Mammary epithelial cell (primary cell): ENCODE measurements at regions not wholly inside any gene's neighbourhood (a gene's known extent, or its start where the extent isn't known, plus 50 kb on each side); places are given as distances from the start of the nearest gene placed in this dataset.

Source experiments
- EZH2 ChIP-seq: IDR thresholded peaks from 2 replicates; pipeline ENCODE4 v1.6.1; 2012; ENCODE audit warnings: low read length, inconsistent platforms, borderline replicate concordance
- TF ChIP-seq, protein P1 (sequence below), 2 donors: IDR thresholded peaks in 1 of 2; conservative IDR thresholded peaks in 1 of 2; 2 replicates each; pipeline ENCODE4 v1.5.1; 2011 to 2012; ENCODE audit warnings: inconsistent platforms in 2 of 2, low read length in 2 of 2, mild to moderate bottlenecking in 2 of 2, control low read depth in 1 of 2, low read depth in 1 of 2; ENCODE audit not compliant: insufficient read depth in 1 of 2; ENCODE audit errors: extremely low read depth in 1 of 2

DNA sequence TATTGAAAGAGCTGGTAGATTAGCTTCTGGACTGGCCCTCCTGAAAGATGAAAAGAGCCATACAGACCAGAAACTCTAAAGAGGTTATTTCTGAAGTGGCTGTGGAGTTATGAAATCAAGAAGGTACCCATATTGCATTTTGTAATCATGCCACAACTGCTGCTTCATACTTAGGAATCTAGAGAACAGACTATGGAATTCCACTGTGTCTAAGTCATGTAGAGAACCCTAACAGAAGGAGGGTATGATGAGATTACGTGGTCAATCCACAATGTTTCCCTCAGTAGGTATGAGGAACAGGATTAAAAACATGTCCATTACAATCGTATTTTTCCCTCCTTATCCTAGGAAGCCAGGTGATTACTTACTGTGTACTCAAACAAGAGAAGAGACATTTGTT, 708.8 kb downstream of the RERGL start:
- TF ChIP-seq, protein P1, sequence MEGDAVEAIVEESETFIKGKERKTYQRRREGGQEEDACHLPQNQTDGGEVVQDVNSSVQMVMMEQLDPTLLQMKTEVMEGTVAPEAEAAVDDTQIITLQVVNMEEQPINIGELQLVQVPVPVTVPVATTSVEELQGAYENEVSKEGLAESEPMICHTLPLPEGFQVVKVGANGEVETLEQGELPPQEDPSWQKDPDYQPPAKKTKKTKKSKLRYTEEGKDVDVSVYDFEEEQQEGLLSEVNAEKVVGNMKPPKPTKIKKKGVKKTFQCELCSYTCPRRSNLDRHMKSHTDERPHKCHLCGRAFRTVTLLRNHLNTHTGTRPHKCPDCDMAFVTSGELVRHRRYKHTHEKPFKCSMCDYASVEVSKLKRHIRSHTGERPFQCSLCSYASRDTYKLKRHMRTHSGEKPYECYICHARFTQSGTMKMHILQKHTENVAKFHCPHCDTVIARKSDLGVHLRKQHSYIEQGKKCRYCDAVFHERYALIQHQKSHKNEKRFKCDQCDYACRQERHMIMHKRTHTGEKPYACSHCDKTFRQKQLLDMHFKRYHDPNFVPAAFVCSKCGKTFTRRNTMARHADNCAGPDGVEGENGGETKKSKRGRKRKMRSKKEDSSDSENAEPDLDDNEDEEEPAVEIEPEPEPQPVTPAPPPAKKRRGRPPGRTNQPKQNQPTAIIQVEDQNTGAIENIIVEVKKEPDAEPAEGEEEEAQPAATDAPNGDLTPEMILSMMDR (conservative IDR thresholded peaks at IDR 0.05 in 1 of 2, IDR thresholded peaks at IDR 0.05 in 1 of 2; ENCODE audit: extremely low read depth in 1 of 2, insufficient read depth in 1 of 2, low read depth in 1 of 2, low read length in 2 of 2): no peak
- TF ChIP-seq EZH2: no peak
